Stimulated activated naive CD4-positive, alpha-beta T cell treated with Interleukin-2 at 50 U/mL for 16 hours (primary cell): ENCODE measurements at regions not wholly inside any gene's neighbourhood (a gene's known extent, or its start where the extent isn't known, plus 50 kb on each side); places are given as distances from the start of the nearest gene placed in this dataset.

Experiments used
- DNase-seq: peaks from one replicate; lab custom pipeline; 2025; lab: John Stamatoyannopoulos, UW

DNA sequence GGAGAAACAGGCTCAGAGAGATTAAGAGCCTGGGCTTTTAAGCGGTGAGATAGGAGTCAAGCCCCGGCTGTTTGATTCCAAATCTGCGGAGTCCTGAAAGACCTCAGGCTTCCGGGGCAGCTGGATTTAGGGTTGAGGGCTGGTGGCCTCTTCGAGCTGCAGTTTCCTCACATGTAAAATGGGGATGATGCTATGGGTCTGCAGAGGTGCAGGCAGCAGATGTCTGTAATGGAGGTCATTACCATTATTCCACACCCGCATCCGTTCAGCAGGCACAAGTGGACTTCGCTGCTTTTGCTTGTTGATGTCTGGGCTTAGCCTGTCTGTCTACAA, 175.6 kb upstream of the HS6ST1 start:
- no peak for DNase-seq

DNA sequence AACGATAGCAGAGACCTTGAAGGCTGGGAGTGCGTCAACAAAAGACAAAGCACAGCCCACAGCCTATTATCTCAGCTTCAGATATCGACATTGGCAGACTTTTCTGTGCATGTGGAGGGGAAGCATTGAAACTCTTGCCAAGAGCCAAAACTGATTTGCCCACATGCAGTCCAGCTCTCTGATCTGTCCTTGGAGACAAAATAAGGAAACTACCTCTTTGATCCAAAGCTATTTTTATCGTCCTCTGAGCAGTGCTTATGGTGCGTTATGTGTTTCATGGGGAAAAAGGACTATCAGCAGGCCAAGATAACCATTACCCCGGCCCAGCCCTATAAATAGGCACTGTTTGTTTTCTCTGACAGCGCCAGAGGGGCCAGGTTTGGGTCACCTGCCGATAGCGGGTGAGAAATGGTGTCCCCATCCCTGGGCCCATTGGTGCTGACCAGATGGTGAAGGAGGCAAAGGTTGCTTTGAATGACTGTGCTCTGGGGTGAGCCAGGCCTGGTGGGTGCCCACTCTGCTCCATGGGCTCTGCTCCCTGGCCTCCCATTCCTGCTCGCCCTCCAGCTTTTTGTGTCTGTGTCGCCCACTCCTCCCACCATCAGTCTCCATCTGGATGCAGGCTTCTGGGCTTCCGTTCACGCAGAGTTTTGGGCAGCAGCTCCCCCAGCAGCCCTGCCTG, 176.1 kb upstream of the HS6ST1 start:
- DNase-seq = no peak

DNA sequence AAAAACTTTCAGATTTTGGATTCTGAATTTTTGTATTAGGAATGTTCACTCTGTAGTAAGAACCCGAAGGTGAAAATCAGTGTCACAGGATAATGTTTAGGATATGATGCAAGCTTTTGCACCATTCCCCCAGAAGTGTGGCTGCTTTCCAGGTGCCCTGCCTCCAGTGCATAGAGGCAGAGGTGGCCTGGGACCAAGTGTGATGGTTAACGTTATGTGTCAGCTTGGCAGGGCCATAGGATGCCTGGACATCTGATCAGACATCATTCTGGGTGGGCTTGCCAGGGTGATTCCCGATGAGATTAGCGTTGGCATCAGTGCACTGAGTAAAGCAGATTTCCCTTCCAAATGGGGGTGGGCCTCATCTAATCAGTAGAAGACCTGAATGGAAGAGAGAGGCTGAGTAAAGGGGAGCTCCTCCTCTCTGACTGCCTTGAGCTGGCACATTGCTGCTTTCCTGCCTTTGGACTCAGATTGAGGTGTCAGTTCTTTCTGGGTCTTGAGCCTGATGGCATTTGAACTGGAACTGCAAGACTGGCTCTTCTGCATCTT, 177.4 kb upstream of the HS6ST1 start:
- DNase-seq = no peak

GRCh38 chr2:128496700-128497099, 178.0 kb upstream of the HS6ST1 start:
- DNase-seq = no peak

DNA sequence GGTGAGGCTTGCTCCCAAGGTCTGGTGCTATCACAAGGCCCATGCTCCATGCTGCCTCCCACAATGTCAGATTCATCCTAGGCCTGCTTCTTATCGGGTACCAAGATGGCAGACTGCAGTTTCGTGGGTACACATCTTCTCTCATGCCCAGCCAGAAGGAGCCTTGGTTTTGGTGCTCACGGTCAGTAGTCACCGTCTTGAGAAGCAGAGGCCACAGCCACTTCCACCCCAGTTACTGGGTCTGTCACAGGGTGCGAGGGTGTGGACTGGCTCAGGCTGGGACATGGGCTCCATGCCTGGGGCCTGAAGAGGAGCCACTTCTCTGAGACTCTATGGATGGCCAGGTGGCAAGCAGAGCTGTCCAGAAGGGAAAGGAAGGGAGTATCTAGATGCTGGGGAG, 178.8 kb upstream of the HS6ST1 start:
- no peak for DNase-seq

- DNase-seq = no peak
Measured at GRCh38 chr2:128498086-128498485, 179.4 kb upstream of the HS6ST1 start.

GRCh38 chr2:128498589-128498988, 179.9 kb upstream of the HS6ST1 start:
- no peak for DNase-seq

- no peak for DNase-seq
Measured at GRCh38 chr2:128499367-128500137, 180.9 kb upstream of the HS6ST1 start.

- no peak for DNase-seq
Measured at GRCh38 chr2:128500138-128500800, 181.6 kb upstream of the HS6ST1 start.

DNA sequence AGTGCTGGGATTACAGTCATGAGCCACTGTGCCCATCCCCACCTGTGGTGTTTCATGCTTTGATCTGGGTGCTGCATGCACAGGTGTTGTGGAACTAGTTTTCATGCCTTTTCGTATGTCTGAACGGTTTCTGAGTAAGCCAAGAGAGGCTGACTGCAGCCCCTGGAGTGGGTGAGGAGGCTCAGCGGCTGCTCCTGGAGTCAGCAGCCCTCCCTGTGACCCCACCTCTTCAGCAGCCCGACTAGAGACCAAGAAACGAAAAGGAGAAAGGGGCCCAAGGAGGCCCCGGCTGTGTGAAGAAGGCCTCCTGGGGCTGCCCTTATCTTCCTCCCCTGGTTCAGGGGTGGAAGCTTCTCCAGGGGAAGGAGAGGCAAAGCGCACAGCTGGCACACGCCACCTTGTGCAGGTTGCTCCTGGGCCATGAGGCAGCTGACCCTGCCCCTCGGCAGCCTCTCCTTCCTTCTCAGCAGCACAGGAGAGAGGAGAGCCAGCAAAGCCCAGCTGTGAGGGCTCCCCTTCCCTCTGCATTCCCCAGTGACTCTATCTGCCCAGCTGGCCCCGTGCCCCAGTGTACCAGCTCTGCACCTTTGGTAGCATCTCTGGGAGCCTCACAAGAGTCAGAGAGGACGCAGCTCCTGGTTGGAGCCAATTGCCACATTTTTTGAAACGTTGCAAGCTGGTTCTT, 182.5 kb upstream of the HS6ST1 start:
- DNase-seq = no peak

GRCh38 chr2:128501700-128502099, 183.0 kb upstream of the HS6ST1 start:
- no peak for DNase-seq

DNA sequence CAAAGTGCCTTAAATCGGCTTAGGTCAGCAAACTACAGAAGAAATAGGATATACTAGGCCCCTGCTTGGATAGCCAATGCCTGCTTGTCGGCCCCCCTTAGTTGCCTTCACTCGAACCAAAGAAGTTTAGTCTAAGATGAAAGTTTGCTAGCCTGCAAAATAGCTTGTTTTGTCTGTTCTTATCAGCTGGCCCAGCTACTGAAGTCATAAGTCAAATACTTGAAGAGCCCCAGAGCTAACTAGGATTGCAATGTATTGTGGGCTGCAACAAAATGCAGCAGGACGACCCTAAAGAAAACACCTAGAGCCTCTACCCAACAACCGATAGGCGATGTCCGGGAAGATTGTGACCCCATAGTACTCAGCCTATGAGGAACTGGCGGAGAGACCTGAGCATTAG, 183.5 kb upstream of the HS6ST1 start:
- DNase-seq = no peak

DNA sequence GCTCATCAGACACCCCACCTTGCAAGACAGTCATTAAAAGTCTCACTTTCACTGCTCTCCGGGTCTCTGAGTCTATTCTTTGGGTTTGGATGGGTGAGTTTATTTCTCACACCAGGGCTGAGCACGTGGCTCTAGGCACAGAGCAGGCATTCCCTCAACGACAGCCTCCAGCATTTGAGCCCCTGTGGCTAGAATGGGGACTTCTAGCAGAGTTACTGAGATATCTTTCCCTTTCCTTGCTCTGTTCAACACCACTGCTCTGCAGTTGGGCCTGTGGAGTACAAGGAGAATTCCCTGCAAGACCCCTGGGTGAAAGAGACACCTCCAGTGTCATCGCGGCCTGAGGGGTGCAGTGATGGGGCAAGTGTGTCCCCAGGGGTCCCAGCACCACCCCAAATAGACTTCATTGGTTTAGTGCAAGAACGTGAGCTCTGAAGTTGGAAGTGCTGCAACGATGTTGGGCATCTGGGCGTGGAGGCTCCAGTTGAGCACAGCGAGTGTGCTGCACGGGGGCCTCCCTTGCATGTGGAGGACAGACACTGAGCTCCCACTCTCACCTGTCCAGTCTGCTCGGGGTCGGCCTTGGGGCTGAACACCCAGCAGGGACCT, 184.1 kb upstream of the HS6ST1 start:
- DNase-seq = no peak

- no peak for DNase-seq
Measured at GRCh38 chr2:128503399-128504245, 185.0 kb upstream of the HS6ST1 start.

DNA sequence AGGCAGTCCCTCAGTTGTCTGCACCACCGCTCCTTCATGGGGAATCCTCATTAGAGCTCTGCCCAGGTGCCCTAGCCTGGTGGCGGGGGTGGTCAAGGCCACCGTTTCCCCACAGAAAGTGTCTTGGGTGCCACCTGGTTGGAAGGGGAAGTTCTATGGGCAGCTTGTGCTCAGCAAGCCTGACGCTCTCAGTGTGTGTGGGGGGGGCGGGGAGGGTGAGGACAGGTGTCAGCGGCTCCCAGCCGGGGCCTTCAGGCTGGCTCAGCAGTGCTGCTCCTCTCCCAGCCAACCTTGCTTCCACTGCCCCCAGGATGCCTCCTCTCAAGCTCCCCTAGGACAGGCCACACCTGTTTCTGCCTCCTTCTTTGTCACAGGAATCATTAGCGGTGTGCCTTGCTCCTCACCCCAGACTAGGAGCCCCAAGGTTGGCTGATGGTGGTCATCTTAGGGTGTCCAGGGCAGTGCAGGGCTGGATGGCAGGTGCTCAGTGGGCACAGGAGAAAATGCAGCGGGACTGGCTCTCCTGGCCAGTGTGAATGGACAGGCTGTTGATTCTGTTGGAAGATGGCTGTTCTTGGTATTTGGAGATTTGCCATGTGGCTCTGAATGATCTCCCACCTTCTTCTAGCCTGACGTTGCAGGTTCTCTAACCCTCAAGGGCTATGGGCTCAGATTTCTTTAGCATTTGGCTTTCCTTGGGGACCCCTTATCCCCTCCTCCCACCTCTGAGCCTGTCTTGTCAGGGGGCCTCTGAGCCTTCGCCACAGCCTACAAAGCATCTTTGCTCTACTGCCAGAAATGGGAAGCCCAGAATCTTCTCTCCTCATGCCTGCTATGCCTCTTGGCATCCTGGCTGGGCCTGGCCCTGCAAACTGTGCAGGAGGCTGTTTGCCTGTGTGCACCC, 185.8 kb upstream of the HS6ST1 start:
- DNase-seq = no peak

GRCh38 chr2:128505150-128505490, 186.5 kb upstream of the HS6ST1 start:
- no peak for DNase-seq

GRCh38 chr2:128505575-128506526, 187.2 kb upstream of the HS6ST1 start:
- no peak for DNase-seq

DNA sequence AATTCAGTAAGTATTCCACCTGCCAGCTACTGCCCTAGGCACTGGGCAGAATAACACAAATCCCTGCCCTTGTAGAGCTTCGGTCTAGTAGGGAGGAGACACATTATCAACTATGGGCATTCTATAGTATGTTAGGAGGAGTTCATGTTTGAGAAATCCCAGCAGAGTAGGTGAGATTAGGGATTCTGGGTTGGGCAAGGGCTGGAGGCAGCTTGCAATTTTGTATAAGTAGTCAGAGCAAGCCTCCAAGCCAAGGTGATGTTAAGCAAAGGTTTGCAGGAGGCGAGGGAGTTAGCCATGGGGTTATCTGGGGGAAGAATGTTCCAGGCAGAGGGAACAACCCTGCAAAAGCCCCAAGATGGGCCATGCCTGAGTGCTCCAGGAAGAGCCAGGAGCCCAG, 187.9 kb upstream of the HS6ST1 start:
- DNase-seq = no peak
